CD14-positive monocyte (primary cell): ENCODE measurements at regions not wholly inside any gene's neighbourhood (a gene's known extent, or its start where the extent isn't known, plus 50 kb on each side); places are given as distances from the start of the nearest gene placed in this dataset.
A peak's percentile ranks its signal among the peaks of the same experiment; 100 is the strongest.

Experiments used
- DNase-seq, 3 donors: peaks; one replicate each; pipeline ENCODE4 v3.0.0-alpha.2; 2011 to 2022
- H2AFZ ChIP-seq: 2 replicates; pipeline ENCODE4 v1.6.0; 2012; ENCODE audit warnings: mild to moderate bottlenecking, low read depth, low read length, inconsistent platforms; ENCODE audit not compliant: insufficient read depth, poor library complexity, severe bottlenecking
- H3K27ac ChIP-seq, 2 donors: 1 replicate in 1 of 2; 2 replicates in 1 of 2; pipeline ENCODE4 v1.5.1; 2012 to 2013; ENCODE audit warnings: low read length in 2 of 2, control low read depth in 1 of 2, inconsistent platforms in 1 of 2, low read depth in 1 of 2, mild to moderate bottlenecking in 1 of 2
- H3K27me3 ChIP-seq, 2 donors: one replicate each; pipeline versions ENCODE4 v1.6.0 to v1.6.1; 2011 to 2013; ENCODE audit warnings: low read length in 2 of 2; ENCODE audit not compliant: control insufficient read depth in 2 of 2, insufficient read depth in 2 of 2
- H3K36me3 ChIP-seq, 2 donors: replicated peaks in 1 of 2; 1 replicate in 1 of 2; 2 replicates in 1 of 2; pipeline versions ENCODE4 v1.5.1 to v1.6.1; 2012 to 2013; ENCODE audit warnings: low read length in 2 of 2, control low read depth in 1 of 2, inconsistent platforms in 1 of 2, mild to moderate bottlenecking in 1 of 2; ENCODE audit not compliant: insufficient read depth in 2 of 2, control insufficient read depth in 1 of 2
- H3K4me1 ChIP-seq, 2 donors: 1 replicate in 1 of 2; 2 replicates in 1 of 2; pipeline versions ENCODE4 v1.5.1 to v1.6.1; 2012 to 2013; ENCODE audit warnings: low read length in 2 of 2, control low read depth in 1 of 2, inconsistent platforms in 1 of 2, mild to moderate bottlenecking in 1 of 2, moderate library complexity in 1 of 2; ENCODE audit not compliant: insufficient read depth in 2 of 2, control insufficient read depth in 1 of 2
- H3K4me2 ChIP-seq: replicated peaks from 2 replicates; pipeline ENCODE3; 2012; ENCODE audit warnings: low read length, moderate library complexity, mild to moderate bottlenecking; ENCODE audit not compliant: poor library complexity, severe bottlenecking; ENCODE audit errors: extremely low read depth
- H3K4me3 ChIP-seq, 3 experiments: fragments of 200-600 bp in 1 of 3; sonication (generic) in 1 of 3; replicated peaks in 1 of 3; 1 replicate in 2 of 3; 2 replicates in 1 of 3; pipeline ENCODE4 v1.5.1; 2011 to 2013; ENCODE audit warnings: low read length in 3 of 3, mild to moderate bottlenecking in 3 of 3, control low read depth in 2 of 3, low read depth in 2 of 3, inconsistent platforms in 1 of 3, moderate library complexity in 1 of 3
- H3K79me2 ChIP-seq: 2 replicates; pipeline ENCODE4 v1.6.0; 2012; ENCODE audit warnings: mild to moderate bottlenecking, control low read depth, inconsistent platforms, low read length, moderate library complexity; ENCODE audit not compliant: insufficient read depth
- H3K9ac ChIP-seq: 2 replicates; pipeline ENCODE4 v1.6.0; 2017; ENCODE audit warnings: low read length, mild to moderate bottlenecking; ENCODE audit not compliant: insufficient read depth, poor library complexity, severe bottlenecking
- H3K9me3 ChIP-seq, 2 donors: replicated peaks in 1 of 2; 1 replicate in 1 of 2; 2 replicates in 1 of 2; pipeline versions ENCODE4 v1.5.1 to v1.6.1; 2012 to 2013; ENCODE audit warnings: low read length in 2 of 2, control low read depth in 1 of 2; ENCODE audit not compliant: control insufficient read depth in 1 of 2, insufficient read depth in 1 of 2
- H4K20me1 ChIP-seq: 2 replicates; pipeline ENCODE4 v1.6.0; 2012; ENCODE audit warnings: mild to moderate bottlenecking, low read length, control low read depth, moderate library complexity; ENCODE audit not compliant: insufficient read depth
- H3K27ac Mint-ChIP-seq, 7 donors: one replicate each; pipeline ENCODE4 v1.8.0; 2020; ENCODE audit warnings: mild to moderate bottlenecking in 7 of 7, mixed read lengths in 7 of 7, moderate library complexity in 6 of 7, inconsistent platforms in 2 of 7
- H3K27me3 Mint-ChIP-seq, 3 donors: one replicate each; pipeline ENCODE4 v1.8.0; 2021 to 2022; ENCODE audit warnings: low read depth in 3 of 3, mild to moderate bottlenecking in 3 of 3, mixed read lengths in 3 of 3, moderate library complexity in 3 of 3, inconsistent platforms in 1 of 3
- H3K36me3 Mint-ChIP-seq, 2 donors: one replicate each; pipeline ENCODE4 v1.8.0; 2020; ENCODE audit warnings: mixed read lengths in 2 of 2, inconsistent platforms in 1 of 2, mild to moderate bottlenecking in 1 of 2
- H3K4me1 Mint-ChIP-seq: one replicate; pipeline ENCODE4 v1.8.0; 2020; ENCODE audit warnings: mild to moderate bottlenecking, mixed read lengths
- H3K4me3 Mint-ChIP-seq, 2 donors: one replicate each; pipeline ENCODE4 v1.8.0; 2020; ENCODE audit warnings: mild to moderate bottlenecking in 2 of 2, mixed read lengths in 2 of 2, moderate library complexity in 1 of 2
- H3K9me3 Mint-ChIP-seq, 7 donors: one replicate each; pipeline ENCODE4 v1.8.0; 2020 to 2022; ENCODE audit warnings: mixed read lengths in 7 of 7, mild to moderate bottlenecking in 6 of 7, moderate library complexity in 6 of 7, inconsistent platforms in 2 of 7
- WGBS: methylation state at CpG from one replicate; pipeline ENCODE4 v1.1.5; 2013; ENCODE audit warnings: missing lambda C conversion rate; ENCODE audit not compliant: insufficient coverage; 5-methylcytosine and 5-hydroxymethylcytosine counted together
- intact Hi-C, 2 donors: fragments of 100-400 bp; cut with micrococcal nuclease; formaldehyde crosslinking; loops; one replicate each; pipeline versions ENCODE4 v1.15.0 to v1.15.1; 2023
- TF ChIP-seq, protein P1 (sequence below): fragments of 200-600 bp; IDR thresholded peaks from one replicate; pipeline ENCODE4 v1.8.0; 2022; ENCODE audit warnings: antibody characterized with exemption, mild to moderate bottlenecking

- no peaks in the 10 kb centered on the region for H3K27me3 ChIP-seq
- TF ChIP-seq, protein P1, sequence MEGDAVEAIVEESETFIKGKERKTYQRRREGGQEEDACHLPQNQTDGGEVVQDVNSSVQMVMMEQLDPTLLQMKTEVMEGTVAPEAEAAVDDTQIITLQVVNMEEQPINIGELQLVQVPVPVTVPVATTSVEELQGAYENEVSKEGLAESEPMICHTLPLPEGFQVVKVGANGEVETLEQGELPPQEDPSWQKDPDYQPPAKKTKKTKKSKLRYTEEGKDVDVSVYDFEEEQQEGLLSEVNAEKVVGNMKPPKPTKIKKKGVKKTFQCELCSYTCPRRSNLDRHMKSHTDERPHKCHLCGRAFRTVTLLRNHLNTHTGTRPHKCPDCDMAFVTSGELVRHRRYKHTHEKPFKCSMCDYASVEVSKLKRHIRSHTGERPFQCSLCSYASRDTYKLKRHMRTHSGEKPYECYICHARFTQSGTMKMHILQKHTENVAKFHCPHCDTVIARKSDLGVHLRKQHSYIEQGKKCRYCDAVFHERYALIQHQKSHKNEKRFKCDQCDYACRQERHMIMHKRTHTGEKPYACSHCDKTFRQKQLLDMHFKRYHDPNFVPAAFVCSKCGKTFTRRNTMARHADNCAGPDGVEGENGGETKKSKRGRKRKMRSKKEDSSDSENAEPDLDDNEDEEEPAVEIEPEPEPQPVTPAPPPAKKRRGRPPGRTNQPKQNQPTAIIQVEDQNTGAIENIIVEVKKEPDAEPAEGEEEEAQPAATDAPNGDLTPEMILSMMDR = no peak
- no peaks in the 10 kb centered on the region for H4K20me1 ChIP-seq
- Mint-ChIP-seq H3K27ac (no peak overlapping the region), H3K27me3 (peaks cover 6 to 10% (median 9%) of the 10 kb centered on the region in 3 donors), H3K4me1 (no peaks in the 10 kb centered on the region), H3K36me3 (no peaks in the 10 kb centered on the region), H3K4me3 (no peak overlapping the region), H3K9me3 (peaks cover 0 to 4% (median 0%) of the 10 kb centered on the region in 7 donors)
- DNase-seq = no peak
- H2AFZ ChIP-seq = no peak overlapping the region
- 83% methylated on average over 1 of the region's 5 CpGs for WGBS
- H3K4me2 ChIP-seq = no peak overlapping the region
- H3K4me1 ChIP-seq = no peaks in the 10 kb centered on the region
- no peaks in the 10 kb centered on the region for H3K9me3 ChIP-seq
- H3K9ac ChIP-seq = no peak overlapping the region
- no peak overlapping the region for H3K4me3 ChIP-seq
- intact Hi-C loops = loop anchor here in 1 of 2 donors (10.0 kb wide), 1 partner anchor 400 kb away; the partner anchor contains the start of gene MN1
- H3K79me2 ChIP-seq = no peaks in the 10 kb centered on the region
- H3K36me3 ChIP-seq = no peaks in the 10 kb centered on the region
- H3K27ac ChIP-seq = no peak overlapping the region
Measured at GRCh38 chr22:27404441-27404840, 397.1 kb downstream of the MN1 start.

GRCh38 chr22:27405672-27406388 is 395.7 kb downstream of the MN1 start:
- Mint-ChIP-seq H3K4me1 (no peaks in the 10 kb centered on the region), H3K36me3 (no peaks in the 10 kb centered on the region), H3K27me3 (peaks cover 3 to 11% (median 6%) of the 10 kb centered on the region in 3 donors), H3K9me3 (peaks cover 0 to 4% (median 0%) of the 10 kb centered on the region in 7 donors), H3K4me3 (no peak overlapping the region), H3K27ac (peak overlapping the region in 1 of 7 donors; percentile 31)
- Histone ChIP-seq H3K9me3 (no peaks in the 10 kb centered on the region), H3K4me1 (no peaks in the 10 kb centered on the region), H3K27me3 (no peaks in the 10 kb centered on the region), H3K79me2 (no peaks in the 10 kb centered on the region), H2AFZ (no peak overlapping the region), H4K20me1 (no peaks in the 10 kb centered on the region), H3K27ac (no peak overlapping the region), H3K4me2 (no peak overlapping the region), H3K9ac (no peak overlapping the region), H3K36me3 (no peaks in the 10 kb centered on the region), H3K4me3 (no peak overlapping the region)
- 48% methylated on average over 3 of the region's 10 CpGs for WGBS
- TF ChIP-seq, protein P1 = peak; percentile 63
- DNase-seq = peak; percentile 0 to 8 (median 2)
- intact Hi-C loops = loop anchor here (5.0 to 10.0 kb wide), 2 partner anchors 396 to 399 kb away; partner anchors contain the start of gene MN1 (in 2 of the 2)
